Uterus (tissue), 2 donors: ENCODE measurements at regions not wholly inside any gene's neighbourhood (a gene's known extent, or its start where the extent isn't known, plus 50 kb on each side); places are given as distances from the start of the nearest gene placed in this dataset.

Experiments used
- CTCF ChIP-seq, 4 experiments: fragments of 200-600 bp in 2 of 4; fragments of 450-650 bp in 2 of 4; sonication (generic) in 2 of 4; IDR thresholded peaks; one replicate each; pipeline ENCODE4 v1.5.1; 2016 to 2019; ENCODE audit warnings: antibody characterized with exemption in 4 of 4, mild to moderate bottlenecking in 2 of 4, moderate library complexity in 1 of 4
- POLR2A ChIP-seq, 2 donors: fragments of 450-650 bp; IDR thresholded peaks; one replicate each; pipeline ENCODE4 v1.6.1; 2016; ENCODE audit warnings: antibody characterized with exemption in 2 of 2, mild to moderate bottlenecking in 1 of 2, moderate library complexity in 1 of 2

GRCh38 chr6:122890250-122890649, 101.2 kb downstream of the SMPDL3A start:
- TF ChIP-seq POLR2A (IDR thresholded peaks at IDR 0.05) (no peak), CTCF (IDR thresholded peaks at IDR 0.05) (no peak)
